ENCODE measurements at regions not wholly inside any gene's neighbourhood (a gene's known extent, or its start where the extent isn't known, plus 50 kb on each side); places are given as distances from the start of the nearest gene placed in this dataset.
A peak's percentile ranks its signal among the peaks of the same experiment; 100 is the strongest.

- H2BK15ac ChIP-seq (ENCODE audit: low read length): no peak overlapping the region
- H3K4me2 ChIP-seq (ENCODE audit: insufficient read depth, low read length, poor library complexity, severe bottlenecking): no peak overlapping the region
- no peaks in the 10 kb centered on the region for H3K79me1 ChIP-seq (ENCODE audit: low read depth, low read length)
- peaks cover 0 to 8% of the 10 kb centered on the region in 2 donors for H3K4me1 ChIP-seq (ENCODE audit: control insufficient read depth in 2 of 2, insufficient read depth in 1 of 2, low read depth in 1 of 2, low read length in 2 of 2)
- no peak overlapping the region for H4K8ac ChIP-seq (ENCODE audit: low read depth, low read length)
- no peak overlapping the region for H3K27ac ChIP-seq (replicated peaks; ENCODE audit: low read length)
- no CpG with 5 or more reads among the region's 2 CpGs for WGBS, 2 donors (ENCODE audit: extremely low coverage in 2 of 2, insufficient read length in 2 of 2, insufficient replicate concordance in 1 of 2)
- no peak overlapping the region for H3K9ac ChIP-seq (ENCODE audit: low read depth, low read length, poor library complexity)
- H3K27me3 ChIP-seq (ENCODE audit: control insufficient read depth in 3 of 3, insufficient read depth in 3 of 3, low read depth in 1 of 3, low read length in 3 of 3): no peaks in the 10 kb centered on the region
- H2BK5ac ChIP-seq (ENCODE audit: low read length): no peak overlapping the region
- no peak overlapping the region for H2BK12ac ChIP-seq (ENCODE audit: low read length)
- H2AK5ac ChIP-seq (ENCODE audit: low read depth, low read length): no peak overlapping the region
- H2AFZ ChIP-seq (ENCODE audit: low read length): no peak overlapping the region
- no peak for DNase-seq (ENCODE audit: low spot score)
- no peak overlapping the region for H4K91ac ChIP-seq (ENCODE audit: low read depth, low read length, poor library complexity)
- no peak overlapping the region for H3K18ac ChIP-seq (ENCODE audit: low read length)
- no peak overlapping the region for H3K23ac ChIP-seq (ENCODE audit: low read depth, low read length, poor library complexity)
- no peak overlapping the region for H3K14ac ChIP-seq (ENCODE audit: low read length)
- peak overlapping the region in 1 of 2 donors; percentile 54 for H3K4me3 ChIP-seq (ENCODE audit: low read length in 2 of 2)
- H3K36me3 ChIP-seq (replicated peaks in 1 of 2; ENCODE audit: control insufficient read depth in 2 of 2, insufficient read depth in 2 of 2, low read length in 2 of 2): no peaks in the 10 kb centered on the region
- H3K9me3 ChIP-seq (replicated peaks in 1 of 2; ENCODE audit: control insufficient read depth in 2 of 2, insufficient read depth in 1 of 2, low read depth in 1 of 2, low read length in 2 of 2): no peaks in the 10 kb centered on the region
- H3K4ac ChIP-seq (ENCODE audit: low read length): no peak overlapping the region
- no peak overlapping the region for H2BK120ac ChIP-seq (ENCODE audit: low read depth, low read length)
These were observed 69.7 kb upstream of the EDNRB start for GRCh38 chr13:77988355-77988754.

GRCh38 chr13:77986713-77987112, 68.1 kb upstream of the EDNRB start:
- no peak overlapping the region for H4K8ac ChIP-seq (ENCODE audit: low read depth, low read length)
- no peak for DNase-seq (ENCODE audit: low spot score)
- no peak overlapping the region for H3K4ac ChIP-seq (ENCODE audit: low read length)
- H2BK12ac ChIP-seq (ENCODE audit: low read length): no peak overlapping the region
- H3K36me3 ChIP-seq (replicated peaks in 1 of 2; ENCODE audit: control insufficient read depth in 2 of 2, insufficient read depth in 2 of 2, low read length in 2 of 2): no peaks in the 10 kb centered on the region
- no peaks in the 10 kb centered on the region for H3K9me3 ChIP-seq (replicated peaks in 1 of 2; ENCODE audit: control insufficient read depth in 2 of 2, insufficient read depth in 1 of 2, low read depth in 1 of 2, low read length in 2 of 2)
- peak overlapping the region; percentile 45 for H3K18ac ChIP-seq (ENCODE audit: low read length)
- no CpG with 5 or more reads among the region's 5 CpGs for WGBS, 2 donors (ENCODE audit: extremely low coverage in 2 of 2, insufficient read length in 2 of 2, insufficient replicate concordance in 1 of 2)
- H3K27me3 ChIP-seq (ENCODE audit: control insufficient read depth in 3 of 3, insufficient read depth in 3 of 3, low read depth in 1 of 3, low read length in 3 of 3): no peaks in the 10 kb centered on the region
- no peak overlapping the region for H2BK15ac ChIP-seq (ENCODE audit: low read length)
- H3K23ac ChIP-seq (ENCODE audit: low read depth, low read length, poor library complexity): no peak overlapping the region
- H4K91ac ChIP-seq (ENCODE audit: low read depth, low read length, poor library complexity): no peak overlapping the region
- peaks cover 0 to 8% of the 10 kb centered on the region in 2 donors for H3K4me1 ChIP-seq (ENCODE audit: control insufficient read depth in 2 of 2, insufficient read depth in 1 of 2, low read depth in 1 of 2, low read length in 2 of 2)
- no peak overlapping the region for H3K27ac ChIP-seq (replicated peaks; ENCODE audit: low read length)
- no peak overlapping the region for H2AFZ ChIP-seq (ENCODE audit: low read length)
- H2AK5ac ChIP-seq (ENCODE audit: low read depth, low read length): no peak overlapping the region
- no peak overlapping the region for H3K4me3 ChIP-seq (ENCODE audit: low read length in 2 of 2)
- no peak overlapping the region for H3K9ac ChIP-seq (ENCODE audit: low read depth, low read length, poor library complexity)
- no peak overlapping the region for H2BK5ac ChIP-seq (ENCODE audit: low read length)
- no peak overlapping the region for H3K4me2 ChIP-seq (ENCODE audit: insufficient read depth, low read length, poor library complexity, severe bottlenecking)
- no peak overlapping the region for H3K14ac ChIP-seq (ENCODE audit: low read length)
- no peak overlapping the region for H2BK120ac ChIP-seq (ENCODE audit: low read depth, low read length)
- no peaks in the 10 kb centered on the region for H3K79me1 ChIP-seq (ENCODE audit: low read depth, low read length)

- no peak overlapping the region for H3K9ac ChIP-seq (ENCODE audit: low read depth, low read length, poor library complexity)
- H3K4me1 ChIP-seq (ENCODE audit: control insufficient read depth in 2 of 2, insufficient read depth in 1 of 2, low read depth in 1 of 2, low read length in 2 of 2): peaks cover 0 to 6% of the 10 kb centered on the region in 2 donors
- no peak overlapping the region for H3K27ac ChIP-seq (replicated peaks; ENCODE audit: low read length)
- H2AK5ac ChIP-seq (ENCODE audit: low read depth, low read length): no peak overlapping the region
- no peak overlapping the region for H4K91ac ChIP-seq (ENCODE audit: low read depth, low read length, poor library complexity)
- no peak overlapping the region for H2BK15ac ChIP-seq (ENCODE audit: low read length)
- H3K4ac ChIP-seq (ENCODE audit: low read length): no peak overlapping the region
- WGBS, 2 donors (ENCODE audit: extremely low coverage in 2 of 2, insufficient read length in 2 of 2, insufficient replicate concordance in 1 of 2): no CpG with 5 or more reads among the region's 3 CpGs
- no peak overlapping the region for H3K4me2 ChIP-seq (ENCODE audit: insufficient read depth, low read length, poor library complexity, severe bottlenecking)
- no peaks in the 10 kb centered on the region for H3K9me3 ChIP-seq (replicated peaks in 1 of 2; ENCODE audit: control insufficient read depth in 2 of 2, insufficient read depth in 1 of 2, low read depth in 1 of 2, low read length in 2 of 2)
- H3K36me3 ChIP-seq (replicated peaks in 1 of 2; ENCODE audit: control insufficient read depth in 2 of 2, insufficient read depth in 2 of 2, low read length in 2 of 2): no peaks in the 10 kb centered on the region
- H2AFZ ChIP-seq (ENCODE audit: low read length): no peak overlapping the region
- H2BK5ac ChIP-seq (ENCODE audit: low read length): no peak overlapping the region
- H3K14ac ChIP-seq (ENCODE audit: low read length): no peak overlapping the region
- H3K4me3 ChIP-seq (ENCODE audit: low read length in 2 of 2): no peak overlapping the region
- no peak overlapping the region for H2BK12ac ChIP-seq (ENCODE audit: low read length)
- no peak overlapping the region for H3K18ac ChIP-seq (ENCODE audit: low read length)
- H3K27me3 ChIP-seq (ENCODE audit: control insufficient read depth in 3 of 3, insufficient read depth in 3 of 3, low read depth in 1 of 3, low read length in 3 of 3): no peaks in the 10 kb centered on the region
- DNase-seq (ENCODE audit: low spot score): no peak
- no peaks in the 10 kb centered on the region for H3K79me1 ChIP-seq (ENCODE audit: low read depth, low read length)
- no peak overlapping the region for H3K23ac ChIP-seq (ENCODE audit: low read depth, low read length, poor library complexity)
- no peak overlapping the region for H2BK120ac ChIP-seq (ENCODE audit: low read depth, low read length)
- H4K8ac ChIP-seq (ENCODE audit: low read depth, low read length): no peak overlapping the region
These were observed 67.4 kb upstream of the EDNRB start for GRCh38 chr13:77985866-77986636.

- H3K9ac ChIP-seq (ENCODE audit: low read depth, low read length, poor library complexity): no peak overlapping the region
- H2BK15ac ChIP-seq (ENCODE audit: low read length): no peak overlapping the region
- H4K8ac ChIP-seq (ENCODE audit: low read depth, low read length): no peak overlapping the region
- no peaks in the 10 kb centered on the region for H3K27me3 ChIP-seq (ENCODE audit: control insufficient read depth in 3 of 3, insufficient read depth in 3 of 3, low read depth in 1 of 3, low read length in 3 of 3)
- no peak overlapping the region for H3K4me3 ChIP-seq (ENCODE audit: low read length in 2 of 2)
- H3K4me2 ChIP-seq (ENCODE audit: insufficient read depth, low read length, poor library complexity, severe bottlenecking): no peak overlapping the region
- H3K14ac ChIP-seq (ENCODE audit: low read length): no peak overlapping the region
- no peak overlapping the region for H2BK120ac ChIP-seq (ENCODE audit: low read depth, low read length)
- H3K27ac ChIP-seq (replicated peaks; ENCODE audit: low read length): no peak overlapping the region
- no CpG with 5 or more reads among the region's 1 CpG for WGBS, 2 donors (ENCODE audit: extremely low coverage in 2 of 2, insufficient read length in 2 of 2, insufficient replicate concordance in 1 of 2)
- H3K4me1 ChIP-seq (ENCODE audit: control insufficient read depth in 2 of 2, insufficient read depth in 1 of 2, low read depth in 1 of 2, low read length in 2 of 2): peaks cover 2 to 4% of the 10 kb centered on the region in 2 donors
- H2AFZ ChIP-seq (ENCODE audit: low read length): peak overlapping the region; percentile 70
- no peak overlapping the region for H3K4ac ChIP-seq (ENCODE audit: low read length)
- H2BK12ac ChIP-seq (ENCODE audit: low read length): no peak overlapping the region
- no peak overlapping the region for H3K23ac ChIP-seq (ENCODE audit: low read depth, low read length, poor library complexity)
- no peak for DNase-seq (ENCODE audit: low spot score)
- peaks cover 0 to 10% of the 10 kb centered on the region in 2 donors for H3K9me3 ChIP-seq (replicated peaks in 1 of 2; ENCODE audit: control insufficient read depth in 2 of 2, insufficient read depth in 1 of 2, low read depth in 1 of 2, low read length in 2 of 2)
- no peak overlapping the region for H3K18ac ChIP-seq (ENCODE audit: low read length)
- no peak overlapping the region for H2BK5ac ChIP-seq (ENCODE audit: low read length)
- H3K79me1 ChIP-seq (ENCODE audit: low read depth, low read length): no peaks in the 10 kb centered on the region
- no peaks in the 10 kb centered on the region for H3K36me3 ChIP-seq (replicated peaks in 1 of 2; ENCODE audit: control insufficient read depth in 2 of 2, insufficient read depth in 2 of 2, low read length in 2 of 2)
- no peak overlapping the region for H4K91ac ChIP-seq (ENCODE audit: low read depth, low read length, poor library complexity)
- no peak overlapping the region for H2AK5ac ChIP-seq (ENCODE audit: low read depth, low read length)
These were observed 62.8 kb upstream of the EDNRB start for GRCh38 chr13:77981281-77981881.
